Nephron (organoid): ENCODE measurements at regions not wholly inside any gene's neighbourhood (a gene's known extent, or its start where the extent isn't known, plus 50 kb on each side); places are given as distances from the start of the nearest gene placed in this dataset.
"Not testable (repeated sequence)": the region's sequence is repeated elsewhere in the genome, so short reads cannot be mapped to it uniquely, and the experiment has no call there.

Experiments used
- H3K27ac Mint-ChIP-seq, 3 experiments: 2 replicates each; pipeline ENCODE4 v1.8.0; 2020; ENCODE audit warnings: mixed read lengths in 3 of 3, mild to moderate bottlenecking in 2 of 3, moderate library complexity in 1 of 3
- H3K27me3 Mint-ChIP-seq: 2 replicates; pipeline ENCODE4 v1.8.0; 2021; ENCODE audit warnings: low read depth, mild to moderate bottlenecking, moderate library complexity, mixed read lengths
- H3K36me3 Mint-ChIP-seq: 2 replicates; pipeline ENCODE4 v1.8.0; 2020; ENCODE audit warnings: low read depth, mixed read lengths
- H3K4me1 Mint-ChIP-seq: 2 replicates; pipeline ENCODE4 v1.8.0; 2020; ENCODE audit warnings: mixed read lengths
- H3K4me3 Mint-ChIP-seq, 3 experiments: 2 replicates each; pipeline ENCODE4 v1.8.0; 2020; ENCODE audit warnings: mild to moderate bottlenecking in 3 of 3, mixed read lengths in 3 of 3, moderate library complexity in 2 of 3
- H3K9me3 Mint-ChIP-seq: 2 replicates; pipeline ENCODE4 v1.8.0; 2020; ENCODE audit warnings: mixed read lengths
- TF ChIP-seq, protein P1 (sequence below), 3 experiments: fragments of 200-600 bp; sonication (generic); IDR thresholded peaks; one replicate each; pipeline ENCODE4 v1.5.0; 2021; ENCODE audit warnings: antibody characterized with exemption in 3 of 3; ENCODE audit not compliant: unreplicated experiment in 3 of 3

GRCh38 chr3:24565656-24566055 lies 71.0 kb upstream of the THRB start:
- H3K27me3 Mint-ChIP-seq = peaks cover 13% of the 10 kb centered on the region
- H3K27ac Mint-ChIP-seq = no peak overlapping the region
- H3K4me1 Mint-ChIP-seq = no peaks in the 10 kb centered on the region
- H3K36me3 Mint-ChIP-seq = no peaks in the 10 kb centered on the region
- TF ChIP-seq, protein P1, sequence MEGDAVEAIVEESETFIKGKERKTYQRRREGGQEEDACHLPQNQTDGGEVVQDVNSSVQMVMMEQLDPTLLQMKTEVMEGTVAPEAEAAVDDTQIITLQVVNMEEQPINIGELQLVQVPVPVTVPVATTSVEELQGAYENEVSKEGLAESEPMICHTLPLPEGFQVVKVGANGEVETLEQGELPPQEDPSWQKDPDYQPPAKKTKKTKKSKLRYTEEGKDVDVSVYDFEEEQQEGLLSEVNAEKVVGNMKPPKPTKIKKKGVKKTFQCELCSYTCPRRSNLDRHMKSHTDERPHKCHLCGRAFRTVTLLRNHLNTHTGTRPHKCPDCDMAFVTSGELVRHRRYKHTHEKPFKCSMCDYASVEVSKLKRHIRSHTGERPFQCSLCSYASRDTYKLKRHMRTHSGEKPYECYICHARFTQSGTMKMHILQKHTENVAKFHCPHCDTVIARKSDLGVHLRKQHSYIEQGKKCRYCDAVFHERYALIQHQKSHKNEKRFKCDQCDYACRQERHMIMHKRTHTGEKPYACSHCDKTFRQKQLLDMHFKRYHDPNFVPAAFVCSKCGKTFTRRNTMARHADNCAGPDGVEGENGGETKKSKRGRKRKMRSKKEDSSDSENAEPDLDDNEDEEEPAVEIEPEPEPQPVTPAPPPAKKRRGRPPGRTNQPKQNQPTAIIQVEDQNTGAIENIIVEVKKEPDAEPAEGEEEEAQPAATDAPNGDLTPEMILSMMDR (IDR thresholded peaks at IDR 0.05; ENCODE audit: unreplicated experiment in 3 of 3) = no peak
- H3K4me3 Mint-ChIP-seq = no peak overlapping the region
- peaks cover 33% of the 10 kb centered on the region for H3K9me3 Mint-ChIP-seq

GRCh38 chr3:24566927-24567326 lies 72.3 kb upstream of the THRB start:
- Mint-ChIP-seq H3K27me3 (peaks cover 17% of the 10 kb centered on the region), H3K27ac (no peak overlapping the region)
- TF ChIP-seq, protein P1 (IDR thresholded peaks at IDR 0.05; ENCODE audit: unreplicated experiment in 3 of 3) = no peak

DNA sequence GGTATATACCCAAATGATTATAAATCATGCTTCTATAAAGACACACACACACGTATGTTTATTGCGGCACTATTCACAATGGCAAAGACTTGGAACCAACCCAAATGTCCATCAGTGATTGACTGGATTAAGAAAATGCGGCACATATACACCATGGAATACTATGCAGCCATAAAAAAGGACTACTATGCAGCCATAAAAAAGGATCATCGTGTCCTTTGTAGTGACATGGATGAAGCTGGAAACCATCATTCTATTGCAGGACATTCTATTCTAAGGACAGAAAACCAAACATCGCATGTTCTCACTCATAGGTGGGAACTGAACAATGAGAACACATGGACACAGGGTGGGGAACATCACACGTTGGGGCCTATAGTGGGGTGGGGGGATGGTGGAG lies 77.8 kb upstream of the THRB start:
- H3K4me1 Mint-ChIP-seq, H3K36me3 Mint-ChIP-seq, H3K27ac Mint-ChIP-seq, H3K4me3 Mint-ChIP-seq: not testable (repeated sequence)
- peaks cover 17% of the 10 kb centered on the region for H3K27me3 Mint-ChIP-seq
- peaks cover 28% of the 10 kb centered on the region for H3K9me3 Mint-ChIP-seq

More at GRCh38 chr3:24566927-24567326, 72.3 kb upstream of the THRB start:
- Mint-ChIP-seq H3K36me3 (peaks cover 4% of the 10 kb centered on the region), H3K4me1 (no peaks in the 10 kb centered on the region), H3K4me3 (no peak overlapping the region), H3K9me3 (peaks cover 40% of the 10 kb centered on the region)

DNA sequence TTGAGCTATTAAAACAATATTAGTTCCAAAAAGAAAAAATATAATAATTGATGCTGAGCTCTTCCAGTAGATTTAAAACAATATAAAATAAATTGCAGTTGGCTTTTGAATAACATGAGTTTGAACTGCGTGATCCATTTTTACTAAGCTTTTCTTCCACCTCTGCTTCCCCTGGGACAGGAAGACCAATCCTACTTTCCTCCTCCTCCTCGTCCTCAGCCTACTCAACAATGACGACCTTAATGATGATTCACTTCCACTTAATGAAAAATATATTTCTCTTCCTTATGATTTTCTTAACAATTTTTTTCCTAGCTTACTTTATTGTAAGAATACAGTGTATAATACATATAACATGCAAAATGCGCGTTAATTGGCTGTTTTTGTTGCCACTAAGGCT lies 78.9 kb upstream of the THRB start:
- Mint-ChIP-seq H3K4me1 (no peaks in the 10 kb centered on the region), H3K36me3 (peaks cover 4% of the 10 kb centered on the region), H3K27me3 (peaks cover 13% of the 10 kb centered on the region), H3K27ac (no peak overlapping the region), H3K9me3 (peaks cover 28% of the 10 kb centered on the region), H3K4me3 (no peak overlapping the region)
- TF ChIP-seq, protein P1 (IDR thresholded peaks at IDR 0.05; ENCODE audit: unreplicated experiment in 3 of 3) = no peak

DNA sequence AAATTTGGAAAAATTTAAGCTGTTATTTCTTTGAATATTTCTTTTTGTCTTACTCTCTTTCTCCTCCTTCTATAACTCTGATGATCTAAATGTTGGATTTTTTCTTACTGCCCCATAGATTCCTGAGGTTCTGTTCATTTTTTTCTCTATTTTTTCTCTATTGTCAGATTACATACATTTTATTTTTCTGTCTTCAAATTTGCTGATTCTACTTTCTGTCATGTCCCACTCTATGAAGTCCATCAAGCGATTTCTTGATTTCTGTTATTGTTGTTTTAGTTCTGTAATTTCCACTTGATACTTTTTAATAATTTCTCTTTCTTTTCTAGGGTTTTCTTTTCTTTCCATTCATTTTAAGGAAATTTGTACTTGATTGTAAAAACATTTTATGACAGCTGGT lies 83.7 kb upstream of the THRB start:
- TF ChIP-seq, protein P1 (IDR thresholded peaks at IDR 0.05; ENCODE audit: unreplicated experiment in 3 of 3) = no peak
- no peaks in the 10 kb centered on the region for H3K36me3 Mint-ChIP-seq
- H3K27me3 Mint-ChIP-seq = peaks cover 3% of the 10 kb centered on the region
- no peak overlapping the region for H3K27ac Mint-ChIP-seq
- no peaks in the 10 kb centered on the region for H3K9me3 Mint-ChIP-seq
- H3K4me3 Mint-ChIP-seq = no peak overlapping the region
- H3K4me1 Mint-ChIP-seq = peaks cover 8% of the 10 kb centered on the region

DNA sequence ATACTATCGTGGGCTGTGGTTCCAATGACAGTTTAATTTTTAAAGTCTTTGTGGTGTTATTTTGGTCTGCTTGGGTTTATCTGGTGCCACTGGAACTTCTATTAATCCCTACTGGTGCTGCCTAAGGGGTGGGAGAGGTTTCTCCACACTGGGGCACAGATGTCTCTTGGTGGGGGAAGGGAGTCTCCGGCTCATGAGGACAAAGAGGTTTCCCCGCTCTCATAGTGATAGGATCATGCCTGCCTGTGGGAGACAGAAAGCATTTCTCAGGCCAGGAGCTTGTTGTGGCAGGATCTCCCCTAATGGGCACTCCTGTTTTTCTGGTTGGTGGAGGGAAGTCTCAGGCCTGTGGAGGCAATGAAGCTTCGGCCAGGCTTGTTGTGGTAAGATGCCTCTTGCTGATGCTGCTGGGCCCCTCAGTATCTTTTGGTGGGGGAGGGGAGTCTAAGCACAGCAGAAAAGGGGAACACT lies 84.3 kb upstream of the THRB start:
- Mint-ChIP-seq H3K4me1 (peaks cover 8% of the 10 kb centered on the region), H3K27ac (no peak overlapping the region), H3K9me3 (no peaks in the 10 kb centered on the region), H3K36me3 (no peaks in the 10 kb centered on the region), H3K27me3 (peaks cover 3% of the 10 kb centered on the region), H3K4me3 (no peak overlapping the region)
- TF ChIP-seq, protein P1 (IDR thresholded peaks at IDR 0.05; ENCODE audit: unreplicated experiment in 3 of 3) = no peak
